Caco-2 (cell line): ENCODE measurements at regions not wholly inside any gene's neighbourhood (a gene's known extent, or its start where the extent isn't known, plus 50 kb on each side); places are given as distances from the start of the nearest gene placed in this dataset.

Experiments
- BruUV-seq: library from RNA; stranded (reverse); fragments of 400-500 nt; replicated peaks from 2 replicates; lab custom pipeline; 2021; lab: Mats Ljungman, UMichigan
- CTCF ChIA-PET: fragments of 300-600 bp; sonication (Branson Sonifier 250); formaldehyde crosslinking; loops from one replicate; lab custom pipeline; 2022; ENCODE audit warnings: antibody characterized with exemption; lab: Charles Lee
- POLR2A ChIA-PET: fragments of 300-600 bp; sonication (Branson Sonifier 250); formaldehyde crosslinking; loops from one replicate; lab custom pipeline; 2022; ENCODE audit warnings: antibody characterized with exemption; lab: Charles Lee
- DNase-seq, 2 experiments: peaks; one replicate each; pipeline versions ENCODE4 v3.0.0 to v3.0.0-alpha.2; 2020 to 2022
- H3K27me3 ChIP-seq: replicated peaks from 2 replicates; pipeline ENCODE4 v1.6.0; 2011; ENCODE audit warnings: low read length; ENCODE audit not compliant: control insufficient read depth, insufficient read depth
- H3K36me3 ChIP-seq: 2 replicates; pipeline ENCODE4 v1.5.1; 2011; ENCODE audit warnings: low read length; ENCODE audit not compliant: control insufficient read depth, insufficient read depth
- H3K4me1 ChIP-seq: fragments of 250-450 bp; sonication (Bioruptor Pico); 2 replicates; pipeline ENCODE4 v1.5.1; 2020; ENCODE audit warnings: mild to moderate bottlenecking
- H3K4me3 ChIP-seq: 2 replicates; pipeline ENCODE4 v1.5.1; 2011; ENCODE audit warnings: low read depth, mild to moderate bottlenecking, control low read depth, low read length
- H3K9me3 ChIP-seq: fragments of 250-450 bp; sonication (Bioruptor Pico); 2 replicates; pipeline ENCODE4 v1.5.1; 2020; ENCODE audit warnings: mild to moderate bottlenecking, moderate library complexity
- H3K27ac Mint-ChIP-seq: one replicate; pipeline ENCODE4 v1.8.0; 2022; ENCODE audit warnings: mixed read lengths; ENCODE audit not compliant: unreplicated experiment
- H3K27me3 Mint-ChIP-seq: one replicate; pipeline ENCODE4 v1.8.0; 2022; ENCODE audit warnings: mixed read lengths; ENCODE audit not compliant: insufficient read depth, unreplicated experiment
- H3K36me3 Mint-ChIP-seq: one replicate; pipeline ENCODE4 v1.8.0; 2022; ENCODE audit warnings: mild to moderate bottlenecking, mixed read lengths; ENCODE audit not compliant: insufficient read depth, unreplicated experiment
- H3K4me1 Mint-ChIP-seq: one replicate; pipeline ENCODE4 v1.8.0; 2022; ENCODE audit warnings: low read depth, mixed read lengths; ENCODE audit not compliant: unreplicated experiment
- H3K4me3 Mint-ChIP-seq: one replicate; pipeline ENCODE4 v1.8.0; 2022; ENCODE audit warnings: mild to moderate bottlenecking, moderate library complexity, mixed read lengths; ENCODE audit not compliant: unreplicated experiment
- H3K9me3 Mint-ChIP-seq: one replicate; pipeline ENCODE4 v1.8.0; 2022; ENCODE audit warnings: mixed read lengths; ENCODE audit not compliant: unreplicated experiment
- CTCF ChIP-seq, 2 experiments: fragments of 200-600 bp in 1 of 2; IDR thresholded peaks; 1 replicate in 1 of 2; 2 replicates in 1 of 2; pipeline versions ENCODE4 v1.5.1 to v1.8.0; 2011 to 2022; ENCODE audit warnings: antibody characterized with exemption in 1 of 2, control low read depth in 1 of 2, inconsistent platforms in 1 of 2, low read depth in 1 of 2, low read length in 1 of 2, mild to moderate bottlenecking in 1 of 2, moderate library complexity in 1 of 2; ENCODE audit not compliant: insufficient read depth in 1 of 2, severe bottlenecking in 1 of 2, unreplicated experiment in 1 of 2
- intact Hi-C: fragments of 100-400 bp; cut with micrococcal nuclease; formaldehyde crosslinking; loops from one replicate; pipeline ENCODE4 v1.10.0; 2022; ENCODE audit not compliant: unreplicated experiment

- no peaks in the 10 kb centered on the region for H3K27me3 ChIP-seq
- ChIA-PET CTCF (no interaction called here), POLR2A (no interaction called here)
- intact Hi-C loops, result no loop called here
- TF ChIP-seq CTCF (IDR thresholded peaks at IDR 0.05; ENCODE audit: insufficient read depth in 1 of 2, low read depth in 1 of 2, low read length in 1 of 2, severe bottlenecking in 1 of 2, unreplicated experiment in 1 of 2), result no peak
- H3K4me1 Mint-ChIP-seq, result no peaks in the 10 kb centered on the region
- BruUV-seq, result no TSS peak
- no peak overlapping the region for H3K27ac Mint-ChIP-seq
- H3K9me3 Mint-ChIP-seq, result no peaks in the 10 kb centered on the region
- no peaks in the 10 kb centered on the region for H3K27me3 Mint-ChIP-seq
- DNase-seq, result no peak
- no peak overlapping the region for H3K4me3 ChIP-seq
- H3K36me3 Mint-ChIP-seq, result no peaks in the 10 kb centered on the region
- H3K36me3 ChIP-seq, result no peaks in the 10 kb centered on the region
- H3K4me1 ChIP-seq, result no peaks in the 10 kb centered on the region
- no peaks in the 10 kb centered on the region for H3K9me3 ChIP-seq
- H3K4me3 Mint-ChIP-seq, result no peak overlapping the region
Observed at GRCh38 chr9:10793306-10793705, 180.5 kb upstream of the PTPRD start.

- no peaks in the 10 kb centered on the region for H3K4me1 ChIP-seq
- CTCF ChIA-PET, result no interaction called here
- H3K4me3 Mint-ChIP-seq, result no peak overlapping the region
- no peak for TF ChIP-seq CTCF (IDR thresholded peaks at IDR 0.05; ENCODE audit: insufficient read depth in 1 of 2, low read depth in 1 of 2, low read length in 1 of 2, severe bottlenecking in 1 of 2, unreplicated experiment in 1 of 2)
- H3K4me1 Mint-ChIP-seq, result no peaks in the 10 kb centered on the region
- H3K27me3 Mint-ChIP-seq, result no peaks in the 10 kb centered on the region
- no peaks in the 10 kb centered on the region for H3K36me3 Mint-ChIP-seq
- no peak overlapping the region for H3K4me3 ChIP-seq
- H3K27me3 ChIP-seq, result no peaks in the 10 kb centered on the region
- no peaks in the 10 kb centered on the region for H3K36me3 ChIP-seq
- intact Hi-C loops, result no loop called here
- no peaks in the 10 kb centered on the region for H3K9me3 ChIP-seq
- no peak overlapping the region for H3K27ac Mint-ChIP-seq
- no peak for DNase-seq
- POLR2A ChIA-PET, result no interaction called here
- H3K9me3 Mint-ChIP-seq, result no peaks in the 10 kb centered on the region
- BruUV-seq, result no TSS peak
Observed at GRCh38 chr9:10804486-10804885, 191.7 kb upstream of the PTPRD start.

GRCh38 chr9:10806868-10807267 lies 194.1 kb upstream of the PTPRD start:
- Mint-ChIP-seq H3K4me1 (no peaks in the 10 kb centered on the region), H3K4me3 (no peak overlapping the region), H3K36me3 (no peaks in the 10 kb centered on the region), H3K9me3 (no peaks in the 10 kb centered on the region), H3K27me3 (no peaks in the 10 kb centered on the region), H3K27ac (no peak overlapping the region)
- no peaks in the 10 kb centered on the region for H3K4me1 ChIP-seq
- POLR2A ChIA-PET, result no interaction called here
- H3K27me3 ChIP-seq, result no peaks in the 10 kb centered on the region
- no peak for TF ChIP-seq CTCF (IDR thresholded peaks at IDR 0.05; ENCODE audit: insufficient read depth in 1 of 2, low read depth in 1 of 2, low read length in 1 of 2, severe bottlenecking in 1 of 2, unreplicated experiment in 1 of 2)
- CTCF ChIA-PET, result no interaction called here
- no peak for DNase-seq
- no peaks in the 10 kb centered on the region for H3K9me3 ChIP-seq
- intact Hi-C loops, result no loop called here
- BruUV-seq, result no TSS peak
- no peaks in the 10 kb centered on the region for H3K36me3 ChIP-seq
- H3K4me3 ChIP-seq, result no peak overlapping the region
